ENCODE measurements at regions not wholly inside any gene's neighbourhood (a gene's known extent, or its start where the extent isn't known, plus 50 kb on each side); places are given as distances from the start of the nearest gene placed in this dataset.

GRCh38 chr2:217250013-217250524 lies 390.2 kb upstream of the TNP1 start:
- DNase-seq (ENCODE audit: low spot score) (no peak), FAIRE-seq (no peak)

- DNase-seq (ENCODE audit: low spot score) (no peak), FAIRE-seq (no peak)
Measured at GRCh38 chr2:217249121-217250012, 389.5 kb upstream of the TNP1 start.

GRCh38 chr2:217248312-217248935 lies 388.6 kb upstream of the TNP1 start:
- DNase-seq (ENCODE audit: low spot score) (peak; percentile 21), FAIRE-seq (no peak)

- FAIRE-seq (no peak), DNase-seq (ENCODE audit: low spot score) (no peak)
Measured at GRCh38 chr2:217247476-217247875, 387.6 kb upstream of the TNP1 start.

GRCh38 chr2:217246108-217246507 lies 386.2 kb upstream of the TNP1 start:
- no peak for FAIRE-seq

GRCh38 chr2:217244815-217245214 lies 385.0 kb upstream of the TNP1 start:
- DNase-seq (ENCODE audit: low spot score) = no peak

More at GRCh38 chr2:217246108-217246507, 386.2 kb upstream of the TNP1 start:
- DNase-seq (ENCODE audit: low spot score) = no peak

GRCh38 chr2:217242947-217243346 lies 383.1 kb upstream of the TNP1 start:
- DNase-seq (ENCODE audit: low spot score) (no peak), FAIRE-seq (no peak)

More at GRCh38 chr2:217244815-217245214, 385.0 kb upstream of the TNP1 start:
- no peak for FAIRE-seq

- DNase-seq (ENCODE audit: low spot score) (no peak), FAIRE-seq (no peak)
Measured at GRCh38 chr2:217231724-217232123, 371.9 kb upstream of the TNP1 start.

- no peak for DNase-seq (ENCODE audit: low spot score)
- FAIRE-seq = no peak
Measured at GRCh38 chr2:217231212-217231611, 371.3 kb upstream of the TNP1 start.

GRCh38 chr2:217228732-217229131 lies 368.9 kb upstream of the TNP1 start:
- FAIRE-seq (no peak), DNase-seq (ENCODE audit: low spot score) (no peak)

- FAIRE-seq (no peak), DNase-seq (ENCODE audit: low spot score) (no peak)
Measured at GRCh38 chr2:217227794-217228193, 367.9 kb upstream of the TNP1 start.

GRCh38 chr2:217225596-217225995 lies 365.7 kb upstream of the TNP1 start:
- DNase-seq (ENCODE audit: low spot score) = no peak
- no peak for FAIRE-seq

- FAIRE-seq = no peak
- DNase-seq (ENCODE audit: low spot score) = peak; percentile 28
Measured at GRCh38 chr2:217223222-217223930, 363.5 kb upstream of the TNP1 start.

GRCh38 chr2:217222309-217222910 lies 362.5 kb upstream of the TNP1 start:
- FAIRE-seq = no peak
- DNase-seq (ENCODE audit: low spot score) = no peak

GRCh38 chr2:217220228-217221013 lies 360.6 kb upstream of the TNP1 start:
- FAIRE-seq = no peak
- DNase-seq (ENCODE audit: low spot score) = no peak

- no peak for DNase-seq (ENCODE audit: low spot score)
- no peak for FAIRE-seq
Measured at GRCh38 chr2:217219164-217219520, 359.3 kb upstream of the TNP1 start.

GRCh38 chr2:217218269-217219163 lies 358.7 kb upstream of the TNP1 start:
- FAIRE-seq (no peak), DNase-seq (ENCODE audit: low spot score) (no peak)

GRCh38 chr2:217216982-217217381 lies 357.1 kb upstream of the TNP1 start:
- FAIRE-seq = no peak
- no peak for DNase-seq (ENCODE audit: low spot score)

- DNase-seq (ENCODE audit: low spot score) (no peak), FAIRE-seq (no peak)
Measured at GRCh38 chr2:217216316-217216715, 356.5 kb upstream of the TNP1 start.

GRCh38 chr2:217215877-217216276 lies 356.0 kb upstream of the TNP1 start:
- DNase-seq (ENCODE audit: low spot score) = no peak
- FAIRE-seq = no peak
